ENCODE measurements at regions not wholly inside any gene's neighbourhood (a gene's known extent, or its start where the extent isn't known, plus 50 kb on each side); places are given as distances from the start of the nearest gene placed in this dataset.

GRCh38 chr6:167711211-167711610, 115.5 kb upstream of the AFDN start:
- DNase-seq, result no peak

GRCh38 chr6:167711768-167712730, 114.7 kb upstream of the AFDN start:
- DNase-seq, result no peak

- no peak for DNase-seq
These were observed 113.8 kb upstream of the AFDN start for GRCh38 chr6:167712731-167713475.

GRCh38 chr6:167714152-167714551, 112.6 kb upstream of the AFDN start:
- DNase-seq, result no peak

- no peak for DNase-seq
These were observed 109.3 kb upstream of the AFDN start for GRCh38 chr6:167717455-167717854.

GRCh38 chr6:167717867-167718266, 108.8 kb upstream of the AFDN start:
- no peak for DNase-seq

- no peak for DNase-seq
These were observed 106.8 kb upstream of the AFDN start for GRCh38 chr6:167719920-167720319.

- no peak for DNase-seq
These were observed 106.0 kb upstream of the AFDN start for GRCh38 chr6:167720456-167721285.

- DNase-seq, result no peak
These were observed 105.4 kb upstream of the AFDN start for GRCh38 chr6:167721291-167721690.

GRCh38 chr6:167722634-167723309, 103.9 kb upstream of the AFDN start:
- no peak for DNase-seq

- no peak for DNase-seq
These were observed 100.6 kb upstream of the AFDN start for GRCh38 chr6:167726043-167726621.

GRCh38 chr6:167730441-167730840, 96.3 kb upstream of the AFDN start:
- no peak for DNase-seq

- no peak for DNase-seq
These were observed 95.5 kb upstream of the AFDN start for GRCh38 chr6:167731216-167731615.

GRCh38 chr6:167731731-167732422, 94.8 kb upstream of the AFDN start:
- DNase-seq, result peak; percentile 2

- DNase-seq, result peak; percentile 10
These were observed 92.7 kb upstream of the AFDN start for GRCh38 chr6:167733740-167734661.

GRCh38 chr6:167734662-167735083, 92.0 kb upstream of the AFDN start:
- no peak for DNase-seq

GRCh38 chr6:167735084-167735950, 91.4 kb upstream of the AFDN start:
- DNase-seq, result peak; percentile 13

- peak; percentile 9 for DNase-seq
These were observed 90.8 kb upstream of the AFDN start for GRCh38 chr6:167735951-167736288.

GRCh38 chr6:167736486-167737204, 90.1 kb upstream of the AFDN start:
- peak; percentile 9 for DNase-seq
